ENCODE measurements at regions not wholly inside any gene's neighbourhood (a gene's known extent, or its start where the extent isn't known, plus 50 kb on each side); places are given as distances from the start of the nearest gene placed in this dataset.

DNA sequence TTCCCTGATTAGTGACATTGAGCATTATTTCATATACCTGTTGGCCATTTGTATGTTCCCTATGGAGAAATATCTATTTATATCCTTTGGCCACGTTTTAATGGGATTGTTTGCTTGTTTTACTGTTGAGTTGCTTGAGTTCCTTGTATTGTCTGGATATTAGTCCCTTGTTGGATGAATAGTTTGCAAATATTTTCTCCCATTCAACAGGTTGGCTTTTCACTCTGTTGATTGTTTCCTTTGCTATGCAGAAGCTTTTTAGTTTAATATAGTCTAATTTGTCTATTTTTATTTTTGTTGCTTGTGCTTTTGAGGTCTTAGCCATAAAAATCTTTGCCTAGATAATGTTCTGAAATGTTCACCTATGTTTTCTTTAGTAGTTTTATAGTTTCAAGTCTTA lies 60.2 kb upstream of the HUWE1 start:
- H3K4me3 Mint-ChIP-seq, result no peak overlapping the region
- H3K27me3 Mint-ChIP-seq, result no peaks in the 10 kb centered on the region
- no peaks in the 10 kb centered on the region for H3K9me3 Mint-ChIP-seq
- no peaks in the 10 kb centered on the region for H3K36me3 Mint-ChIP-seq
- no peak overlapping the region for H3K27ac Mint-ChIP-seq
- no peaks in the 10 kb centered on the region for H3K4me1 Mint-ChIP-seq

DNA sequence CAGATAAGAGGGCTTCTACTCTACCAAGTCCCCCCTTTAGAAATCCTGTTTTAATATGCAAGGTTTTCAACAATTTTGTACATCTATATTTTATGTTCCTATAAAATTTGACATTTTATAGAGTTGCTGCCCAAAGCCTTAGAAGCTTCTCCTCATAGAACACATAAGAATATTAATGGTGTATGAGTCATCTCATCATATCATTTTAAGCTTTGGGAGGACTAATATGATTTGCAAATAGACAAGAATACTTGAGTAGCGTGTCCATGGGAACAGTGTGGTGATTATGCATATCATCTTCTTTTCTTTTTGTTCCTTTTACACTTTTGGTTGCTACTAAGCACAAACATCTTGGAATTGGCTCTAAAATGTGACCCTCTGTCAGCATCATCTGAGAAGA lies 56.7 kb upstream of the HUWE1 start:
- H3K4me3 Mint-ChIP-seq, result no peak overlapping the region

DNA sequence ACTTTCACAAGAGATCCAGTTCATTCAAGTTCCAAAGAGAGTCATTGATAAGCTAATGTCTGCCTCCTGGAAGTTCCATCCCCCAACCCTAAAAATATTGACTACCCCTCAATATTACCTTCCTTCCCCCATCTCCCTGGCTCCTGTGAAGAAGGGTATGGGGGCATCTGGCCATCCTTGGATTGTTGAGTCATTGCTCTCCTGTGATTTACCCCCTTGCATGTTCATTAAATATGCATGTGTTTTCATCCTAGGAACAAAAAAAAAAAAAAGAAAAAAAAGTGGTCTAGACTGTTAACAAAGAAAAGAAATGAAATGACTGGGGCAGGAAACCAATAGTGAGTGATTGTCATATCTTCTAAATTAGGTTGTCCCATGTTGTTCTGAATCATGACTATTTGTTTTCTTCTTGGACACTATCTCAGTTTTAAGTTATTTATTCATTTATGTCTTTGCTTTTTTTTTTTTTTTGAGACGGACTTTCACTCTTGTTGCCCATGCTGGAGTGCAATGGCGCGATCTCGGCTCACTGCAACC lies 51.9 kb upstream of the HUWE1 start:
- H3K4me3 Mint-ChIP-seq, result peak overlapping the region; percentile 15
- no peaks in the 10 kb centered on the region for H3K27me3 Mint-ChIP-seq
- peak overlapping the region; percentile 30 for H3K27ac Mint-ChIP-seq
- H3K9me3 Mint-ChIP-seq, result no peaks in the 10 kb centered on the region
- peaks cover 5% of the 10 kb centered on the region for H3K36me3 Mint-ChIP-seq
- H3K4me1 Mint-ChIP-seq, result peaks cover 23% of the 10 kb centered on the region

More for the DNA sequence above, 56.7 kb upstream of the HUWE1 start:
- Mint-ChIP-seq H3K27me3 (no peaks in the 10 kb centered on the region), H3K9me3 (no peaks in the 10 kb centered on the region), H3K36me3 (no peaks in the 10 kb centered on the region), H3K4me1 (peaks cover 4% of the 10 kb centered on the region), H3K27ac (no peak overlapping the region)
